H1 (cell line): ENCODE measurements at regions not wholly inside any gene's neighbourhood (a gene's known extent, or its start where the extent isn't known, plus 50 kb on each side); places are given as distances from the start of the nearest gene placed in this dataset.

Experiments used
- CTCF ChIA-PET: fragments of 300-600 bp; sonication (Branson Sonifier 250); formaldehyde crosslinking; loops from one replicate; lab custom pipeline; 2021; ENCODE audit not compliant: partially characterized antibody; lab: Charles Lee
- POLR2A ChIA-PET: fragments of 300-600 bp; sonication (Branson Sonifier 250); formaldehyde crosslinking; loops from one replicate; lab custom pipeline; 2021; ENCODE audit warnings: inconsistent platforms; ENCODE audit not compliant: partially characterized antibody; lab: Charles Lee
- DNase-seq, 2 experiments: peaks; one replicate each; pipeline versions ENCODE4 v3.0.0 to v3.0.0-alpha.2; 2010 to 2022; ENCODE audit warnings: low spot score in 2 of 2, low read depth in 1 of 2, mixed read lengths in 1 of 2
- FAIRE-seq: peaks from 2 replicates; lab custom pipeline; 2011; peaks lifted over from hg19 to GRCh38; lab: Jason Lieb, UNC
- H2AFZ ChIP-seq: 2 replicates; pipeline ENCODE4 v1.8.1; 2012; ENCODE audit warnings: low read length, inconsistent platforms
- H2AK5ac ChIP-seq: 2 replicates; pipeline ENCODE4 v1.6.1; 2013; ENCODE audit warnings: low read depth, low read length
- H2BK120ac ChIP-seq: replicated peaks from 2 replicates; pipeline ENCODE3; 2013; ENCODE audit warnings: low read depth, low read length, inconsistent platforms
- H2BK12ac ChIP-seq: 2 replicates; pipeline ENCODE4 v1.6.1; 2013; ENCODE audit warnings: low read depth, low read length
- H2BK15ac ChIP-seq: 2 replicates; pipeline ENCODE4 v1.6.1; 2013; ENCODE audit warnings: low read length
- H2BK20ac ChIP-seq: 2 replicates; pipeline ENCODE4 v1.6.1; 2013; ENCODE audit warnings: low read length
- H2BK5ac ChIP-seq: 2 replicates; pipeline ENCODE4 v1.6.1; 2013; ENCODE audit warnings: low read depth, low read length
- H3K14ac ChIP-seq: 2 replicates; pipeline ENCODE4 v1.6.1; 2013; ENCODE audit warnings: inconsistent platforms; ENCODE audit not compliant: insufficient read length
- H3K18ac ChIP-seq: 2 replicates; pipeline ENCODE4 v1.6.1; 2013; ENCODE audit warnings: low read length; ENCODE audit errors: extremely low read depth
- H3K23ac ChIP-seq: 2 replicates; pipeline ENCODE4 v1.6.1; 2013; ENCODE audit warnings: inconsistent platforms; ENCODE audit not compliant: insufficient read length
- H3K23me2 ChIP-seq: 2 replicates; pipeline ENCODE4 v1.6.1; 2013; ENCODE audit warnings: low read depth, low read length
- H3K27ac ChIP-seq: 2 replicates; pipeline ENCODE4 v1.6.1; 2011; ENCODE audit warnings: low read depth, low read length, inconsistent platforms
- H3K27me3 ChIP-seq, 4 experiments: replicated peaks in 1 of 4; 1 replicate in 1 of 4; 2 replicates in 3 of 4; pipeline versions ENCODE4 v1.6.1 to v1.8.1; 2011 to 2013; ENCODE audit warnings: low read length in 3 of 4, mild to moderate bottlenecking in 3 of 4, inconsistent platforms in 2 of 4, mixed read lengths in 2 of 4, moderate library complexity in 1 of 4; ENCODE audit not compliant: control insufficient read depth in 3 of 4, insufficient read depth in 3 of 4; ENCODE audit errors: extremely low read depth in 1 of 4
- H3K36me3 ChIP-seq, 4 experiments: 2 replicates each; pipeline versions ENCODE4 v1.6.1 to v1.8.1; 2011 to 2013; ENCODE audit warnings: mild to moderate bottlenecking in 4 of 4, low read length in 3 of 4, moderate library complexity in 2 of 4, control low read depth in 1 of 4, inconsistent platforms in 1 of 4; ENCODE audit not compliant: insufficient read depth in 4 of 4, control insufficient read depth in 2 of 4
- H3K4ac ChIP-seq: replicated peaks from 2 replicates; pipeline ENCODE3; 2013; ENCODE audit warnings: low read length, low read depth, mixed read lengths, inconsistent platforms; ENCODE audit not compliant: insufficient read length
- H3K4me1 ChIP-seq, 4 experiments: replicated peaks in 1 of 4; 1 replicate in 1 of 4; 2 replicates in 3 of 4; pipeline versions ENCODE4 v1.6.1 to v1.8.1; 2011 to 2013; ENCODE audit warnings: low read length in 3 of 4, inconsistent platforms in 2 of 4, mixed read lengths in 1 of 4; ENCODE audit not compliant: insufficient read depth in 4 of 4, control insufficient read depth in 3 of 4
- H3K4me2 ChIP-seq, 2 experiments: 2 replicates each; pipeline versions ENCODE4 v1.6.1 to v1.8.1; 2011 to 2013; ENCODE audit warnings: low read depth in 2 of 2, low read length in 2 of 2, control low read depth in 1 of 2, inconsistent platforms in 1 of 2, mild to moderate bottlenecking in 1 of 2; ENCODE audit not compliant: insufficient read depth in 1 of 2
- H3K4me3 ChIP-seq, 4 experiments: fragments of 200-600, 300-600 bp in 1 of 4; sonication (generic), shearing (Covaris generic), sonication (Bioruptor Twin) in 1 of 4; 2 replicates each; pipeline versions ENCODE4 v1.5.1 to v1.8.1; 2011 to 2016; ENCODE audit warnings: low read length in 4 of 4, low read depth in 3 of 4, control low read depth in 2 of 4, inconsistent platforms in 2 of 4, mild to moderate bottlenecking in 2 of 4, mixed read lengths in 1 of 4, moderate library complexity in 1 of 4; ENCODE audit not compliant: insufficient read depth in 2 of 4; ENCODE audit errors: extremely low read depth in 1 of 4
- H3K56ac ChIP-seq: replicated peaks from 2 replicates; pipeline ENCODE3; 2013; ENCODE audit warnings: low read depth, mild to moderate bottlenecking, mixed read lengths, low read length, inconsistent platforms; ENCODE audit not compliant: insufficient read length
- H3K79me1 ChIP-seq: 2 replicates; pipeline ENCODE4 v1.6.1; 2013; ENCODE audit warnings: low read depth, low read length, control low read depth
- H3K79me2 ChIP-seq, 2 experiments: 2 replicates each; pipeline versions ENCODE4 v1.6.1 to v1.8.1; 2012 to 2013; ENCODE audit warnings: low read length in 2 of 2, mild to moderate bottlenecking in 2 of 2, inconsistent platforms in 1 of 2; ENCODE audit not compliant: insufficient read depth in 2 of 2, control insufficient read depth in 1 of 2
- H3K9ac ChIP-seq, 4 experiments: replicated peaks in 1 of 4; 1 replicate in 1 of 4; 2 replicates in 3 of 4; pipeline versions ENCODE4 v1.6.1 to v1.8.1; 2011 to 2013; ENCODE audit warnings: low read depth in 3 of 4, low read length in 3 of 4, control low read depth in 2 of 4, mild to moderate bottlenecking in 2 of 4, moderate library complexity in 2 of 4, inconsistent platforms in 1 of 4; ENCODE audit errors: extremely low read depth in 1 of 4
- H3K9me3 ChIP-seq, 2 experiments: 2 replicates each; pipeline versions ENCODE4 v1.6.1 to v1.8.1; 2012 to 2013; ENCODE audit warnings: mild to moderate bottlenecking in 2 of 2, moderate library complexity in 2 of 2, control low read depth in 1 of 2, inconsistent platforms in 1 of 2, low read depth in 1 of 2, low read length in 1 of 2, mixed read lengths in 1 of 2; ENCODE audit not compliant: insufficient read depth in 2 of 2
- H4K20me1 ChIP-seq, 2 experiments: replicated peaks in 1 of 2; 2 replicates each; pipeline versions ENCODE3 to v1.8.1; 2011 to 2013; ENCODE audit warnings: inconsistent platforms in 2 of 2, low read length in 2 of 2, mild to moderate bottlenecking in 1 of 2; ENCODE audit not compliant: insufficient read depth in 2 of 2, control insufficient read depth in 1 of 2
- H4K5ac ChIP-seq: 2 replicates; pipeline ENCODE4 v1.6.1; 2013; ENCODE audit warnings: low read length, low read depth, mixed read lengths, inconsistent platforms; ENCODE audit not compliant: insufficient read length
- H4K8ac ChIP-seq: 2 replicates; pipeline ENCODE4 v1.8.0; 2013; ENCODE audit warnings: mild to moderate bottlenecking, moderate library complexity, low read length, inconsistent platforms; ENCODE audit not compliant: insufficient read depth; ENCODE audit errors: extremely low read depth
- H4K91ac ChIP-seq: replicated peaks from 2 replicates; pipeline ENCODE3; 2013; ENCODE audit warnings: low read length, mixed read lengths, inconsistent platforms; ENCODE audit not compliant: insufficient read length
- CEBPB ChIP-seq: IDR thresholded peaks from 2 replicates; pipeline ENCODE4 v1.6.1; 2012; ENCODE audit warnings: low read depth, low read length
- JUN ChIP-seq: IDR thresholded peaks from 2 replicates; pipeline ENCODE4 v1.6.1; 2011; ENCODE audit warnings: low read depth, mild to moderate bottlenecking, improper control_type of control experiment, low read length
- SAP30 ChIP-seq: fragments of 300-600 bp; sonication (generic); IDR thresholded peaks from 2 replicates; pipeline ENCODE4 v1.7.1; 2012; ENCODE audit warnings: low read length, moderate library complexity, mild to moderate bottlenecking, inconsistent platforms; ENCODE audit not compliant: insufficient read depth, insufficient replicate concordance
- WGBS, 2 experiments: shearing (Covaris generic) in 1 of 2; methylation state at CpG; one replicate each; pipeline versions ENCODE4 v1.1.6 to v1.1.7; 2013 to 2015; ENCODE audit warnings: low lambda C conversion rate in 2 of 2, mixed read lengths in 2 of 2, inconsistent platforms in 1 of 2, low coverage in 1 of 2, missing lambda C conversion rate in 1 of 2; ENCODE audit not compliant: insufficient replicate concordance in 2 of 2, insufficient coverage in 1 of 2, insufficient read length in 1 of 2; ENCODE audit errors: extremely low coverage in 1 of 2, missing lambda C conversion rate in 1 of 2; 5-methylcytosine and 5-hydroxymethylcytosine counted together

- H4K5ac ChIP-seq, result no peak overlapping the region
- no peak overlapping the region for H2BK12ac ChIP-seq
- no peak overlapping the region for H3K4me2 ChIP-seq
- ChIA-PET CTCF (interaction anchor here (0.6 to 1.8 kb wide), 3 partner anchors 9 to 228 kb away, joined by 3 to 4 read pairs (median 3); no protein-coding TSS in a partner anchor), POLR2A (no interaction called here)
- no peak overlapping the region for H4K8ac ChIP-seq
- no peak for TF ChIP-seq SAP30
- no peak for TF ChIP-seq JUN
- 0 out of 2 replicates have a peak, but pooled peaks have one; percentile 35 for TF ChIP-seq CEBPB
- H3K23me2 ChIP-seq, result no peaks in the 10 kb centered on the region
- DNase-seq, result no peak
- H2BK20ac ChIP-seq, result no peak overlapping the region
- H4K91ac ChIP-seq, result no peak overlapping the region
- H3K56ac ChIP-seq, result no peak overlapping the region
- no peaks in the 10 kb centered on the region for H3K79me1 ChIP-seq
- no peaks in the 10 kb centered on the region for H3K27me3 ChIP-seq
- H2BK15ac ChIP-seq, result no peak overlapping the region
- H3K4ac ChIP-seq, result no peak overlapping the region
- H2AK5ac ChIP-seq, result no peak overlapping the region
- 0 out of 7 replicates have a peak, but pooled peaks cover 0 to 3% (median 0%) of the 10 kb centered on the region in 4 experiments for H3K4me1 ChIP-seq
- no peak overlapping the region for H3K27ac ChIP-seq
- H2BK120ac ChIP-seq, result no peak overlapping the region
- H2BK5ac ChIP-seq, result no peak overlapping the region
- no peak overlapping the region for H3K18ac ChIP-seq
- H3K9me3 ChIP-seq, result no peaks in the 10 kb centered on the region
- no peaks in the 10 kb centered on the region for H3K79me2 ChIP-seq
- no peak overlapping the region for H3K4me3 ChIP-seq
- no peak overlapping the region for H3K9ac ChIP-seq
- no peaks in the 10 kb centered on the region for H4K20me1 ChIP-seq
- H3K36me3 ChIP-seq, result no peaks in the 10 kb centered on the region
- FAIRE-seq, result no peak
- H3K23ac ChIP-seq, result no peak overlapping the region
- 74% methylated on average over 6 of the region's 6 CpGs; no CpG with 5 or more reads in 1 of the 2 experiments for WGBS, 2 experiments
- H2AFZ ChIP-seq, result no peak overlapping the region
- H3K14ac ChIP-seq, result no peak overlapping the region
Observed at GRCh38 chr17:33498069-33498468, 205.0 kb upstream of the ASIC2 start.
